KOPT-K1 (cell line): ENCODE measurements at regions not wholly inside any gene's neighbourhood (a gene's known extent, or its start where the extent isn't known, plus 50 kb on each side); places are given as distances from the start of the nearest gene placed in this dataset.
A peak's percentile ranks its signal among the peaks of the same experiment; 100 is the strongest.

Experiments
- H3K27ac ChIP-seq: fragments of 200-600 bp; sonication (generic); 2 replicates; pipeline ENCODE4 v1.5.1; 2016; ENCODE audit warnings: antibody characterized with exemption, mild to moderate bottlenecking, low read depth, low read length; ENCODE audit not compliant: poor library complexity, severe bottlenecking
- H3K36me3 ChIP-seq: fragments of 200-600 bp; sonication (generic); 2 replicates; pipeline ENCODE4 v1.5.1; 2017; ENCODE audit warnings: antibody characterized with exemption, mild to moderate bottlenecking, low read length, moderate library complexity; ENCODE audit not compliant: insufficient read depth
- H3K9me3 ChIP-seq: fragments of 200-600 bp; sonication (generic); 2 replicates; pipeline ENCODE4 v1.5.1; 2017; ENCODE audit warnings: antibody characterized with exemption, low read length, mild to moderate bottlenecking; ENCODE audit not compliant: insufficient read depth, poor library complexity, severe bottlenecking

- no peaks in the 10 kb centered on the region for H3K9me3 ChIP-seq
- H3K36me3 ChIP-seq, result no peaks in the 10 kb centered on the region
- no peak overlapping the region for H3K27ac ChIP-seq
Measured at GRCh38 chr1:116219651-116220434, 108.6 kb downstream of the MAB21L3 start.

GRCh38 chr1:116224111-116224510 is 112.9 kb downstream of the MAB21L3 start:
- Histone ChIP-seq H3K27ac (no peak overlapping the region), H3K9me3 (no peaks in the 10 kb centered on the region), H3K36me3 (no peaks in the 10 kb centered on the region)

GRCh38 chr1:116224561-116224960 is 113.4 kb downstream of the MAB21L3 start:
- H3K27ac ChIP-seq, result no peak overlapping the region

GRCh38 chr1:116226017-116226416 is 114.8 kb downstream of the MAB21L3 start:
- Histone ChIP-seq H3K27ac (no peak overlapping the region), H3K9me3 (no peaks in the 10 kb centered on the region), H3K36me3 (no peaks in the 10 kb centered on the region)

More at GRCh38 chr1:116224561-116224960, 113.4 kb downstream of the MAB21L3 start:
- Histone ChIP-seq H3K9me3 (no peaks in the 10 kb centered on the region), H3K36me3 (no peaks in the 10 kb centered on the region)

GRCh38 chr1:116228511-116228910 is 117.3 kb downstream of the MAB21L3 start:
- no peaks in the 10 kb centered on the region for H3K36me3 ChIP-seq
- no peak overlapping the region for H3K27ac ChIP-seq
- no peaks in the 10 kb centered on the region for H3K9me3 ChIP-seq

- no peaks in the 10 kb centered on the region for H3K9me3 ChIP-seq
- no peaks in the 10 kb centered on the region for H3K36me3 ChIP-seq
- H3K27ac ChIP-seq, result no peak overlapping the region
Measured at GRCh38 chr1:116230712-116231111, 119.5 kb downstream of the MAB21L3 start.

- Histone ChIP-seq H3K9me3 (no peaks in the 10 kb centered on the region), H3K36me3 (no peaks in the 10 kb centered on the region), H3K27ac (no peak overlapping the region)
Measured at GRCh38 chr1:116231752-116232151, 120.6 kb downstream of the MAB21L3 start.

- H3K9me3 ChIP-seq, result no peaks in the 10 kb centered on the region
- H3K27ac ChIP-seq, result no peak overlapping the region
- H3K36me3 ChIP-seq, result no peaks in the 10 kb centered on the region
Measured at GRCh38 chr1:116232989-116233514, 121.9 kb downstream of the MAB21L3 start.

GRCh38 chr1:116234429-116234828 is 123.2 kb downstream of the MAB21L3 start:
- Histone ChIP-seq H3K27ac (no peak overlapping the region), H3K9me3 (no peaks in the 10 kb centered on the region), H3K36me3 (no peaks in the 10 kb centered on the region)

- no peak overlapping the region for H3K27ac ChIP-seq
- H3K36me3 ChIP-seq, result no peaks in the 10 kb centered on the region
- no peaks in the 10 kb centered on the region for H3K9me3 ChIP-seq
Measured at GRCh38 chr1:116239916-116240315, 128.7 kb downstream of the MAB21L3 start.

GRCh38 chr1:116242741-116243140 is 130.3 kb upstream of the ATP1A1 start:
- no peaks in the 10 kb centered on the region for H3K36me3 ChIP-seq
- no peaks in the 10 kb centered on the region for H3K9me3 ChIP-seq
- H3K27ac ChIP-seq, result no peak overlapping the region

- H3K27ac ChIP-seq, result peak overlapping the region; percentile 8
- no peaks in the 10 kb centered on the region for H3K9me3 ChIP-seq
- H3K36me3 ChIP-seq, result no peaks in the 10 kb centered on the region
Measured at GRCh38 chr1:116243333-116244054, 129.6 kb upstream of the ATP1A1 start.

- H3K27ac ChIP-seq, result no peak overlapping the region
- no peaks in the 10 kb centered on the region for H3K36me3 ChIP-seq
- H3K9me3 ChIP-seq, result no peaks in the 10 kb centered on the region
Measured at GRCh38 chr1:116246174-116246573, 126.9 kb upstream of the ATP1A1 start.

- H3K27ac ChIP-seq, result no peak overlapping the region
- no peaks in the 10 kb centered on the region for H3K9me3 ChIP-seq
- H3K36me3 ChIP-seq, result no peaks in the 10 kb centered on the region
Measured at GRCh38 chr1:116252271-116252670, 120.8 kb upstream of the ATP1A1 start.

GRCh38 chr1:116252785-116253184 is 120.3 kb upstream of the ATP1A1 start:
- Histone ChIP-seq H3K36me3 (no peaks in the 10 kb centered on the region), H3K27ac (no peak overlapping the region), H3K9me3 (no peaks in the 10 kb centered on the region)
